GM12891 (cell line): ENCODE measurements at regions not wholly inside any gene's neighbourhood (a gene's known extent, or its start where the extent isn't known, plus 50 kb on each side); places are given as distances from the start of the nearest gene placed in this dataset.

ENCODE experiments used
- PAX5 ChIP-seq: IDR thresholded peaks from 2 replicates; pipeline ENCODE4 v1.6.1; 2011; ENCODE audit warnings: low read length, moderate library complexity, mild to moderate bottlenecking; ENCODE audit not compliant: insufficient read depth, severe bottlenecking
- POLR2A ChIP-seq: IDR thresholded peaks from 2 replicates; pipeline ENCODE4 v1.6.1; 2011; ENCODE audit warnings: low read depth, low read length, control low read depth
- POLR2AphosphoS5 ChIP-seq: IDR thresholded peaks from 2 replicates; pipeline ENCODE4 v1.6.1; 2011; ENCODE audit warnings: low read depth, low read length, control low read depth
- SPI1 ChIP-seq: IDR thresholded peaks from 2 replicates; pipeline ENCODE4 v1.6.1; 2011; ENCODE audit warnings: low read depth, low read length, control low read depth
- TAF1 ChIP-seq: IDR thresholded peaks from 2 replicates; pipeline ENCODE4 v1.6.1; 2011; ENCODE audit warnings: low read depth, low read length, control low read depth

- TF ChIP-seq POLR2A = no peak
- no peak for TF ChIP-seq TAF1
- no peak for TF ChIP-seq POLR2AphosphoS5
- no peak for TF ChIP-seq SPI1
- TF ChIP-seq PAX5 = no peak
These were observed 393.2 kb downstream of the COL11A1 start for GRCh38 chr1:102715150-102715549.
